Peyer's patch (tissue), 4 donors: ENCODE measurements at regions not wholly inside any gene's neighbourhood (a gene's known extent, or its start where the extent isn't known, plus 50 kb on each side); places are given as distances from the start of the nearest gene placed in this dataset.

Source experiments
- POLR2A ChIP-seq, 2 donors: fragments of 450-650 bp; IDR thresholded peaks; one replicate each; pipeline ENCODE4 v1.5.1; 2017; ENCODE audit warnings: antibody characterized with exemption in 2 of 2, mild to moderate bottlenecking in 2 of 2, moderate library complexity in 2 of 2
- TF ChIP-seq, protein P1 (sequence below), 6 experiments: fragments of 450-650 bp in 4 of 6; fragments of 200-600 bp in 2 of 6; sonication (generic) in 1 of 6; IDR thresholded peaks; one replicate each; pipeline ENCODE4 v1.5.1; 2017 to 2019; ENCODE audit warnings: antibody characterized with exemption in 6 of 6, mild to moderate bottlenecking in 3 of 6, moderate library complexity in 1 of 6

DNA sequence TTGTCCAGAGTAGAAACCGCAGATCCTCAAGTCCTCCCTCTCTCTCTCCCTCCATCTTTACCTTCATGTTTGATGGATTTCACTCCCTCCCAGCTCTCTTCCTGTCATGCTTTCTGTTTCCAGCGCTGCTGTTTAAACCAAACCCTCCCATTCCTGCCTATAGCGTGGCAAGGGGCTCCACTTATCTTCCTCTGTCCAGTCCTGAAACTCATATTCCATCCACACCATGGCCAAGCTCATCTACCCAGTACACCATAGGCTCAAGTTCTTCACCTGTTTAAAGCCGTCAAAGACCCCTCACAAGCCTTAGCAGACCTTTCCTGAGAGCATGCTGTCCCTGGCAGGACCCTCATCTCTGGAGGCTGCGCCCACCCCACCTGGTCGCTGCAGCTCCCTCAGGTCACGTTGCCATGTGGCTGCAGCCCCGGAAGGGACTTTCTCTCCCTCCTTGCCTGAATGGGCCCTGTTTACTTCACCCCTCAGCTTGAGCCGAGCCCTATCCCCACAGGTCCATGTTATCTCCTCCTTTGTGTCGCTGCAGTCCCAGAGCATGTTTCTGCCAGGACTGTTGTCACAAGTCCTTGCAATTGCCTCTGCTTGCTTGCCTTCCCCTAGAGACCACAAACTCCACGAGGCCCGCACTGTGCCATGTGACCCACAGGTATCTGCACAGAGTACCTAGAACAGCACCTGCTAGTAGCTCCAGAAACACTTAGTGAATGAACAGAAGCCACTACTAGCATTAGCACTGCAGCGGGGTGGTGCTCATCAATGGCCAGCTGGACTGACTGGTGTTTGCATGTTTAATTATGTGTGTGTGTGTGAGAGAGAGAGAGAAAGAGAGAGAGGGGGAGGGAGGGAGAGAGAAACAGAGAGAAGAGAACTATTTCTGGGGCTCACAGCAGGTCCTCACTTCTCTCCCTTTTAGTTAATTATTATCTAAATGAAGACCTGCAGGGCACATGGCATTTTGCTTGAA lies 149.4 kb upstream of the SNX19 start:
- TF ChIP-seq, protein P1, sequence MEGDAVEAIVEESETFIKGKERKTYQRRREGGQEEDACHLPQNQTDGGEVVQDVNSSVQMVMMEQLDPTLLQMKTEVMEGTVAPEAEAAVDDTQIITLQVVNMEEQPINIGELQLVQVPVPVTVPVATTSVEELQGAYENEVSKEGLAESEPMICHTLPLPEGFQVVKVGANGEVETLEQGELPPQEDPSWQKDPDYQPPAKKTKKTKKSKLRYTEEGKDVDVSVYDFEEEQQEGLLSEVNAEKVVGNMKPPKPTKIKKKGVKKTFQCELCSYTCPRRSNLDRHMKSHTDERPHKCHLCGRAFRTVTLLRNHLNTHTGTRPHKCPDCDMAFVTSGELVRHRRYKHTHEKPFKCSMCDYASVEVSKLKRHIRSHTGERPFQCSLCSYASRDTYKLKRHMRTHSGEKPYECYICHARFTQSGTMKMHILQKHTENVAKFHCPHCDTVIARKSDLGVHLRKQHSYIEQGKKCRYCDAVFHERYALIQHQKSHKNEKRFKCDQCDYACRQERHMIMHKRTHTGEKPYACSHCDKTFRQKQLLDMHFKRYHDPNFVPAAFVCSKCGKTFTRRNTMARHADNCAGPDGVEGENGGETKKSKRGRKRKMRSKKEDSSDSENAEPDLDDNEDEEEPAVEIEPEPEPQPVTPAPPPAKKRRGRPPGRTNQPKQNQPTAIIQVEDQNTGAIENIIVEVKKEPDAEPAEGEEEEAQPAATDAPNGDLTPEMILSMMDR (IDR thresholded peaks at IDR 0.05), result no peak
- no peak for TF ChIP-seq POLR2A (IDR thresholded peaks at IDR 0.05)
